GM21447 (cell line): ENCODE measurements at regions not wholly inside any gene's neighbourhood (a gene's known extent, or its start where the extent isn't known, plus 50 kb on each side); places are given as distances from the start of the nearest gene placed in this dataset.

ENCODE experiments used
- ATAC-seq: cut with Tn5 transposase; IDR thresholded peaks from one replicate; pipeline ENCODE4 v1.9.1; 2021; ENCODE audit not compliant: unreplicated experiment

GRCh38 chr3:178002113-178002512 is 534.1 kb upstream of the KCNMB2 start:
- ATAC-seq, result no peak

GRCh38 chr3:178003756-178004155 is 532.5 kb upstream of the KCNMB2 start:
- ATAC-seq, result no peak

- no peak for ATAC-seq
Observed at GRCh38 chr3:178005961-178006360, 530.3 kb upstream of the KCNMB2 start.

DNA sequence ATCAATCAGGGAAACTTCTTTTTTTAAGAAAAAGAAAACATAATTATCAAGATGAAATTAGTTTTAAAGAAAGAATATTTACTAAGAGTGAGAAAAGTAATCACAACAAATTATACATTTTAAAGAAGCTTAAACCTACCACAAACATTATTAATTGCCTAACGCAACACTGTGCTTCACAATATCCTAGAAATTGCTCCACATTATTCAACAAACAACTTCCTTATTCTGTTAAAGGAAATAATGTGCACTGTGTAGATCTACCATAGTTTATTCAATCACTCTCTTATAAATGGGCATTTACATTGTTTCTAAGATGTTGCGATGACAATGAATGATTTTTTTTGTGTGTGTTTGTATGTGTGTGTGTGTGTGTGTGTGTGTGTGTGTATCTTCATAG is 525.9 kb upstream of the KCNMB2 start:
- ATAC-seq, result no peak

- no peak for ATAC-seq
Observed at GRCh38 chr3:178019645-178020044, 516.6 kb upstream of the KCNMB2 start.

DNA sequence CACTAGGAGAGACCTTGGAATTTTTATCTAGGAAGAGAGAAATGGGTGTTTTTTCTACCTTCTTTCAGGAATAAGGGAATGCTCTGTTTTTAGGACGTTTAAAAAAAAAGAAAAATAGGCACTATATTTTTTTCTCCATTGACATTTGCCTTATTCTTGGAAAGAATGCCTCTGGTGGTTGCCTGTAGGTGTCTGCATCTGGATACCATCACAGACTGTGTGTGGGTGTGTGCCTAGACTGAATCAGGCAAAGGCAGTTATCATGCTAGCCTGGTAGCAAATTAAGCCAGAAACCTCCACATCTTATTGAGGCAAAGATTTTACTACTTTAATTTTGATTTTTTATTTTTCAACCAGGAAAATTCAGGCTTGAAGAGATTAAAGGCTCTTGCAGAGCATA is 513.6 kb upstream of the KCNMB2 start:
- no peak for ATAC-seq

GRCh38 chr3:178028933-178029332 is 507.3 kb upstream of the KCNMB2 start:
- ATAC-seq, result no peak

DNA sequence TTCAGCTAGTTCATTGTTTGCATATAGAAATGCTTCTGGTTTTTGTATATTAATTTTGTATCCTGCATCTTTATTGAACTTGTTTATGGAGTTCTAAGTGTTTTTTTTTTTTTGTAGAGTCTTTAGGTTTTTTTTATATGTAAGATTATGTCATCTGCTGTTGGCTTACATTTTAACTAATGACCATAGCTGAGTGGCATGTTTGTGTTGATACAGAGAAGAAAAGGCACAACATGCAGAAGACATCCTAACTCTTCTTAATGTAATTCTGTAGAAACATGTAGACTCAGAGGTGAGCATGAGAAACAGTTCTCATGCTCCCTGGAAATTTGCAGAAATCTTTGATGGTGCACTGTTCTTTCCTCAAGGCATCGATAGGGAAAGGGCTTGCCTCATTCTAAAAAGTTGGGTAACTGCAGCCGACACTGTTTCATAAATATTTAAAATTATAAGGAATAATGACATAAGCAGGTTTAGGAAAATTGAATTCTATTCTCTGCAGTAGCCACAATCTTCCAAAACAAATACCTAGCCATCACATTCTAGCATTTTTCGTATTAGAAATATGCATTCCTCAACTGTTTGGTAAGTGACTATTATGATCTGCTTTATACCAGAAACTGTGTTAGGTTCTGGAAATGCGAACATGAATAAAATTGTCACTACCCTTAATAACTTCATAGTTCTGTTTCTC is 499.6 kb upstream of the KCNMB2 start:
- no peak for ATAC-seq

DNA sequence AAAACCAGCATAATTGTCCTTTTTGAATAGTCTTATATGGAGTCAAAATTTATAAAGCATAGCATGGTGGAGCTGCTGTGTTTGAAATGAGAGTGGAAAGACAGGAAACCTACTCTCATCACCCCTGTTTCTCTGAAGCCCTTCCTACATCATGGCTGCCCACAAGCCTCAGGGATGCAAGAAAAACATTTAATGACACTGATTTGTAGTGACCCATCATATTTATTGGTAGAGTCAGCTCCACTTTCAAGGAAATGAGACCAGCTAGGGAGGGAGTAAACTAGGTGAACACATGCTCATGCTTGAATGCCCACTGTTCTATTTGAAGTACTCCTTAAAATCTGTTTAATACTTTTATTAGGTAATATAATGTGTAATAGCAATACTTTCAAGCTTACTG is 494.3 kb upstream of the KCNMB2 start:
- ATAC-seq, result no peak

DNA sequence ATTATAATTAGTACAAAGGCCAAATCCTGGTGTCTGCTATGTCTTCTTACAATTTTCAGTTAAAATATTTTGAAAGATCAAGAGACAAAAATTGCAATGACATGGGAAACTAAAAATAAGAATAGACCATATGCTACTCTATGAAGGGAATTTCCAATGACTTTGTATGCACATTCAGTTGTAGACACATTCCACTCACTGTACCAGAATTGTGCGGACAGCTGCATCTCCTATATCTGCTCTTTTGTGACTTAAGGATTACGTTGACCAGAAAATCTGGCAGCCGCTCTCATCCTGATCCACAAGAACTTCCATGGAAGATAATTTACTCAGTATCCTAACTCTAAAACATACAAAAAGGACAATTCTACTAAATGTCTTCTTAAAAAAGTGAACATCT is 493.9 kb upstream of the KCNMB2 start:
- ATAC-seq, result no peak

DNA sequence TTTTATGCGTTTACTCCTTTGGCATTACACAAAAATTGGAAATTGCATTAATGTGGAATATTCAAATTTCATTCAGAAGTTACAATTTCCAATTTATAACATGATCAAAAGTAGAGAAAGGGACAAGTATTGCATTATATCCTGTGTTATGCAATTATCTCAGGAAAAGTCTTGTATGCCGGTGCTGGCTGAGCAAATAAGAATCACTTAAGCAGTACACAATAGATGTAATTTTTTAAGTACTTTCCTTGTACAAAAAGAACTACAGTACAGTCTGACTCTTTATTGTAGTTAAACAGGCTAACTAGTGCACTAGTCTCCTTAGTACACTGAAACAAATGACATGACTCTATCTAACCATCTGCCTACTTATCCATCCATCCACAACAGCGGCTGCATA is 493.2 kb upstream of the KCNMB2 start:
- no peak for ATAC-seq

GRCh38 chr3:178044320-178044719 is 491.9 kb upstream of the KCNMB2 start:
- ATAC-seq, result no peak

GRCh38 chr3:178047496-178047895 is 488.7 kb upstream of the KCNMB2 start:
- ATAC-seq, result no peak

- no peak for ATAC-seq
Observed at GRCh38 chr3:178048768-178049167, 487.5 kb upstream of the KCNMB2 start.

GRCh38 chr3:178054471-178054870 is 481.8 kb upstream of the KCNMB2 start:
- ATAC-seq, result no peak

DNA sequence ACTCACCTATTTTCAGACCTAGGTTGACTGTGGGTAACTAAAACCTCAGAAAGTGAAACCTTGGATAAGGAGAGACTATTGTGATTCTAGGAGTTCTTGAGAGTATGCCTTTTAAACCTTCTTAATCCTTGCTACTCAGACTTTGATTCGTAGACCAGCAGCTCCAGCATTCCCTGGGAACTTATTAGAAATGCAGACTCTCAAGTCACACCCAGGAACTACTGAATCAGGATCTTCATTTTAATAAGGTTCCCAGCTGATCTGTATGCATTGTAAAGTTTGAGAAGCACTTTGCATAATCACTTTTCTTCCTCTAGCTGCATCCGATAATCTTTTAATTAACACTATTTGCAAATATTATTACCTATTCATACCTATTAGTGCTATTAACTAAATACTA is 480.3 kb upstream of the KCNMB2 start:
- ATAC-seq, result no peak

DNA sequence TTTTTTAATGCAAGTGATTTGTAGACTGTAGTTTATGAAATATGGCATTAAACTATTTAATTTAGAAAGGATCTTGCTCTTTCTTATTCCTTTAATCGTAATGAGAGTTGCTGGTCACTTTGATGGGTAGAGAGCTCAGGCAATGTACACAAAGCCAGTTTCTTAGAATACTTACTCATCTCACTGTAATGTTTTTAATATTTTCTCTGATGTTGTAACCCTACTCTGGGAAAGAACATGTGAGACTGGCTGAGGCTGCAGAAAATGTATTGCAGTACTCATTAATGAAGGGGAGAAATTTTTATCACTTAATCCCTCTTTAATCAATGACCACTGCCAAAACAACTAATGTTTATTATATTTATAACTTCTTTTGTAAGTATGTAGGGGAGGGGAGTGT is 479.4 kb upstream of the KCNMB2 start:
- no peak for ATAC-seq

DNA sequence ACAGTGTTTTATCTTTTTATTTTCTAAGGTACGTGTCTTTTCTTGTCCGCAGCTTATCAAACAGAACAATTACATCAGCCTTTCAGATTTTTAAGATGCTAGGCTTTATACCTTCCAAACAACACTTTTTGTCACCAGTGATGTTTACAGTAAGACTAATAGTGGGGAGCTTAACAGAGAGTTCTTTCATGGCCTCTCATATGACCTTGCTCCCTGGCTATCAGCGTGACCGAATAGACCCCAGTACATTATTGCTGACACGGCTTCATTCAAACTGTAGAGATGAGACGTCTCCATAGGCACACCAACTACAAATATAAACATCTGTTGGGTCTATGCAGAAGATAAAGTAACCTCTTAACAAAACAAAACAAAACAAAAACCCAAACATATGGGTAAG is 477.6 kb upstream of the KCNMB2 start:
- no peak for ATAC-seq

DNA sequence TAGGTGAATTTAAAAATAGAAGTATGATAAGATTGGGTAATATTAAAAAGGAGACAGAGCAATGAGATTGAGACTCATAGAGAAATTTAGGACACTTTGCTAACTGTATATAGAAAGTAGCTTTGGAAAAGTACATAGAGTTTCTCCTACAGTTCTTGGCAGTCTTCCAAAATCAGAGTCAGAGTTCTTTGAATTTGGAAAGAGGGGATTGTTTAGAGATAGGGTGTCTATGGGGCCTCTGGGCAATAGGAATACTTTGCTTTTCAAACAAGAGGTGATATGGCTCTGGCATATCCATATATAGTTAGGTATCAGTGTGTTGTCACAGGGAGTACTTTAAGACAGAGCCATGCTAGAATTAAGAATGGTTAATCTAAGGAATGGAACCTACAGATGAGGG is 477.1 kb upstream of the KCNMB2 start:
- no peak for ATAC-seq

- no peak for ATAC-seq
Observed at GRCh38 chr3:178059836-178060235, 476.4 kb upstream of the KCNMB2 start.

GRCh38 chr3:178060407-178060806 is 475.8 kb upstream of the KCNMB2 start:
- no peak for ATAC-seq

DNA sequence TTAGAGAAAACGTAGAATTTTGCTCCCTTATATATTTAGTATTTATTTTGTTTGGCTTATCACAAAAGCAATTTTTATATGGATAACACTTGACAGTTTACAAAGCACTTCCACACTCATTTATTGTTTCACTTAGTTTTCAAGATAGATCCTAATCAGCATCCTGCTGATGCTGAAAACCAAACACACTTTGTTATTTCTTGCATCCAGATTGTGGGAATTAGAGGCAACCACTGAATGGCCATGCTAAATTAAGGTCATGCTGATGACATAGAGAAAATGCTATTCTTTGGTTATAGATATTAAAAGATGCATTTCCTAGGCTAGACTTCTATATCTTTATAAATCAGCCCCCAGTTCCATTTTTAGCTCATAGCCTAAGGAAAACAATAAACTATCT is 474.1 kb upstream of the KCNMB2 start:
- no peak for ATAC-seq

- no peak for ATAC-seq
Observed at GRCh38 chr3:178063461-178063860, 472.8 kb upstream of the KCNMB2 start.
